A673 (cell line): ENCODE measurements at regions not wholly inside any gene's neighbourhood (a gene's known extent, or its start where the extent isn't known, plus 50 kb on each side); places are given as distances from the start of the nearest gene placed in this dataset.

Experiments used
- BruUV-seq: library from RNA; stranded (reverse); fragments of 400-500 nt; replicated peaks from 2 replicates; lab custom pipeline; 2021; lab: Mats Ljungman, UMichigan
- CTCF ChIA-PET: fragments of 300-600 bp; sonication (Branson Sonifier 250); formaldehyde crosslinking; loops from one replicate; lab custom pipeline; 2022; ENCODE audit warnings: antibody characterized with exemption; lab: Charles Lee
- POLR2A ChIA-PET: fragments of 300-600 bp; sonication (Branson Sonifier 250); formaldehyde crosslinking; loops from one replicate; lab custom pipeline; 2022; ENCODE audit warnings: antibody characterized with exemption; ENCODE audit not compliant: low non-redundant PET; lab: Charles Lee
- DNase-seq: peaks from one replicate; pipeline ENCODE4 v3.0.0-alpha.2; 2015; ENCODE audit warnings: low spot score
- H3K27ac ChIP-seq: fragments of 200-600 bp; sonication (generic); 2 replicates; pipeline ENCODE4 v1.5.1; 2016; ENCODE audit warnings: mixed run types, low read depth, mild to moderate bottlenecking, mixed read lengths, antibody characterized with exemption, low read length; ENCODE audit not compliant: poor library complexity, severe bottlenecking
- H3K27me3 ChIP-seq: fragments of 200-600 bp; sonication (generic); replicated peaks from 2 replicates; pipeline ENCODE4 v1.6.1; 2017; ENCODE audit warnings: mixed run types, low read depth, mild to moderate bottlenecking, mixed read lengths, antibody characterized with exemption, low read length; ENCODE audit not compliant: insufficient read depth, poor library complexity
- H3K36me3 ChIP-seq: fragments of 200-600 bp; sonication (generic); 2 replicates; pipeline ENCODE4 v1.6.1; 2016; ENCODE audit warnings: mixed run types, mild to moderate bottlenecking, mixed read lengths, antibody characterized with exemption, low read length; ENCODE audit not compliant: insufficient read depth, poor library complexity, severe bottlenecking
- H3K4me1 ChIP-seq: fragments of 200-600 bp; sonication (generic); 2 replicates; pipeline ENCODE4 v1.6.1; 2017; ENCODE audit warnings: mixed run types, mild to moderate bottlenecking, mixed read lengths, antibody characterized with exemption, low read length; ENCODE audit not compliant: insufficient read depth, poor library complexity, severe bottlenecking
- H3K4me3 ChIP-seq: fragments of 200-600 bp; sonication (generic); 2 replicates; pipeline ENCODE4 v1.5.1; 2016; ENCODE audit warnings: low read depth, mixed run types, mild to moderate bottlenecking, mixed read lengths, low read length; ENCODE audit not compliant: poor library complexity, severe bottlenecking
- H3K9me3 ChIP-seq: fragments of 200-600 bp; sonication (generic); 2 replicates; pipeline ENCODE4 v1.6.1; 2016; ENCODE audit warnings: mixed run types, low read depth, mild to moderate bottlenecking, mixed read lengths, antibody characterized with exemption, low read length; ENCODE audit not compliant: poor library complexity, severe bottlenecking
- EZH2 ChIP-seq: fragments of 200-600 bp; sonication (generic); IDR thresholded peaks from 2 replicates; pipeline ENCODE4 v1.6.1; 2017; ENCODE audit warnings: borderline replicate concordance, low read depth, mild to moderate bottlenecking, mixed read lengths, antibody characterized with exemption, low read length; ENCODE audit not compliant: poor library complexity, severe bottlenecking
- intact Hi-C: fragments of 100-400 bp; cut with micrococcal nuclease; formaldehyde crosslinking; loops from one replicate; pipeline ENCODE4 v1.10.0; 2022; ENCODE audit not compliant: unreplicated experiment
- TF ChIP-seq, protein P1 (sequence below): fragments of 300-800, 200-600 bp; sonication (generic); conservative IDR thresholded peaks from 2 replicates; pipeline ENCODE4 v1.5.1; 2017; ENCODE audit warnings: low read depth, mild to moderate bottlenecking, antibody characterized with exemption, low read length, moderate library complexity, mixed read lengths

DNA sequence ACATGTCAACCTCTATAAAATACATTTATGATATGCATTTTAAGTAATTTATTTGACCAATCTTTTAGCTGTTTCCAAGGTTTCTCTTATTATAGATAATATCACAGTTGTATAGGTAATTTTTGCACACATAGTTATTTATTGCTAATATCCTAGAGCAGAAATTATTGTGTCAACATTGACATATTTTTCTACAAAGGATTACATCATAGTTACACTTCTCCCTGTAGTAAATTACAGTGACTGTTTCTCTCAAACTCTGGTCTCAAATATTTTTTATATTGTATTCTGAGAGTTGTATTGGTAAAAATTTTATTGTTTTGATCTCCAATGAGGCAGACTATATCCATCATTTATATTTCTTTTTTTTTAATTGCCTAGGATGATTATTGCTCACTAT, 714.4 kb upstream of the CDH6 start:
- Histone ChIP-seq H3K9me3 (peaks cover 16% of the 10 kb centered on the region), H3K36me3 (no peaks in the 10 kb centered on the region), H3K27me3 (no peaks in the 10 kb centered on the region), H3K4me3 (no peak overlapping the region), H3K27ac (no peak overlapping the region), H3K4me1 (no peaks in the 10 kb centered on the region)
- intact Hi-C loops, result no loop called here
- BruUV-seq, result no TSS peak
- TF ChIP-seq, protein P1, sequence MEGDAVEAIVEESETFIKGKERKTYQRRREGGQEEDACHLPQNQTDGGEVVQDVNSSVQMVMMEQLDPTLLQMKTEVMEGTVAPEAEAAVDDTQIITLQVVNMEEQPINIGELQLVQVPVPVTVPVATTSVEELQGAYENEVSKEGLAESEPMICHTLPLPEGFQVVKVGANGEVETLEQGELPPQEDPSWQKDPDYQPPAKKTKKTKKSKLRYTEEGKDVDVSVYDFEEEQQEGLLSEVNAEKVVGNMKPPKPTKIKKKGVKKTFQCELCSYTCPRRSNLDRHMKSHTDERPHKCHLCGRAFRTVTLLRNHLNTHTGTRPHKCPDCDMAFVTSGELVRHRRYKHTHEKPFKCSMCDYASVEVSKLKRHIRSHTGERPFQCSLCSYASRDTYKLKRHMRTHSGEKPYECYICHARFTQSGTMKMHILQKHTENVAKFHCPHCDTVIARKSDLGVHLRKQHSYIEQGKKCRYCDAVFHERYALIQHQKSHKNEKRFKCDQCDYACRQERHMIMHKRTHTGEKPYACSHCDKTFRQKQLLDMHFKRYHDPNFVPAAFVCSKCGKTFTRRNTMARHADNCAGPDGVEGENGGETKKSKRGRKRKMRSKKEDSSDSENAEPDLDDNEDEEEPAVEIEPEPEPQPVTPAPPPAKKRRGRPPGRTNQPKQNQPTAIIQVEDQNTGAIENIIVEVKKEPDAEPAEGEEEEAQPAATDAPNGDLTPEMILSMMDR, result no peak
- no peak for TF ChIP-seq EZH2
- ChIA-PET CTCF (no interaction called here), POLR2A (no interaction called here)
- no peak for DNase-seq

DNA sequence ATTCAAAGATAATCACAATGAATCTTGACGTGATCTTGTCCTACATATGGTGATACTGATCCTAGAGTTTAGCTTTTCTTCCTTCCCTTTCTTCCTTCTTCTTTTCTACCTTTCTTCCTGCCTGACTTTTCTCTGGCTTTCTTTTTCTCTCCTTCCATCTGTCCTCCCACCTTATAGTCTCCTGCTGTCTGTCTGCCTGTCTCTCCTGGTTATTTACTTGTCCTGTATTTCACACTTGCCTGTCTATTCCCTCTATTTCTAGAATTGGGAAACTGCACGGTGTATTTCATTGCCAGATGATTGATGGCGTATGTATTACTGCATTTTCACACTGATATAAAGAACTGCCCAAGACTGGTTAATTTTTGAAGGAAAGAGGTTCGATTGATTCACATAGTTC, 718.1 kb upstream of the CDH6 start:
- CTCF ChIA-PET, result no interaction called here
- Histone ChIP-seq H3K4me1 (no peaks in the 10 kb centered on the region), H3K27ac (no peak overlapping the region), H3K4me3 (no peak overlapping the region), H3K36me3 (no peaks in the 10 kb centered on the region), H3K27me3 (no peaks in the 10 kb centered on the region), H3K9me3 (peaks cover 16% of the 10 kb centered on the region)
- intact Hi-C loops, result no loop called here
- DNase-seq, result no peak
- BruUV-seq, result no TSS peak
- POLR2A ChIA-PET, result no interaction called here
- no peak for TF ChIP-seq EZH2
- TF ChIP-seq, protein P1, result no peak

DNA sequence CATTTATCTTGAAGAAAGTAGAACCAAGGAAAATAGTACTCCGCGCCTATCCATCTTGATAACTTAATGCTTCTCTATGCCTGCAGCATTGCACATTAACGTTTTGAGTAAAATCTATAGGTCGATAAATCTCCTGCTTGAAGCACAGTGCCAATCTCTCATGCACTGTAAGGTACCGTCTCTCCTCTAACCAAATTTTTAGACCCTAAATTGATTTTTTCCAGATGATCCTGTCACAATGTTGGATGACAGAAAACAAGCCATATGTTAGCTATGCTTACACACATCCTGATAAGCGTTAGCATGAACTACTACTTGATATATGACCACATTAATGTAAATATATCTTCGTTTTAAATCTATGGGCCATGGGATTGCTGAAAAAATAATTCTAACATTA, 723.8 kb upstream of the CDH6 start:
- no peaks in the 10 kb centered on the region for H3K36me3 ChIP-seq
- H3K4me1 ChIP-seq, result no peaks in the 10 kb centered on the region
- H3K27ac ChIP-seq, result no peak overlapping the region
- TF ChIP-seq EZH2, result no peak
- TF ChIP-seq, protein P1, result no peak
- intact Hi-C loops, result no loop called here
- no peaks in the 10 kb centered on the region for H3K27me3 ChIP-seq
- BruUV-seq, result no TSS peak
- ChIA-PET CTCF (no interaction called here), POLR2A (no interaction called here)
- no peak for DNase-seq
- H3K9me3 ChIP-seq, result peaks cover 6% of the 10 kb centered on the region
- H3K4me3 ChIP-seq, result no peak overlapping the region
